ENCODE measurements at regions not wholly inside any gene's neighbourhood (a gene's known extent, or its start where the extent isn't known, plus 50 kb on each side); places are given as distances from the start of the nearest gene placed in this dataset.

DNA sequence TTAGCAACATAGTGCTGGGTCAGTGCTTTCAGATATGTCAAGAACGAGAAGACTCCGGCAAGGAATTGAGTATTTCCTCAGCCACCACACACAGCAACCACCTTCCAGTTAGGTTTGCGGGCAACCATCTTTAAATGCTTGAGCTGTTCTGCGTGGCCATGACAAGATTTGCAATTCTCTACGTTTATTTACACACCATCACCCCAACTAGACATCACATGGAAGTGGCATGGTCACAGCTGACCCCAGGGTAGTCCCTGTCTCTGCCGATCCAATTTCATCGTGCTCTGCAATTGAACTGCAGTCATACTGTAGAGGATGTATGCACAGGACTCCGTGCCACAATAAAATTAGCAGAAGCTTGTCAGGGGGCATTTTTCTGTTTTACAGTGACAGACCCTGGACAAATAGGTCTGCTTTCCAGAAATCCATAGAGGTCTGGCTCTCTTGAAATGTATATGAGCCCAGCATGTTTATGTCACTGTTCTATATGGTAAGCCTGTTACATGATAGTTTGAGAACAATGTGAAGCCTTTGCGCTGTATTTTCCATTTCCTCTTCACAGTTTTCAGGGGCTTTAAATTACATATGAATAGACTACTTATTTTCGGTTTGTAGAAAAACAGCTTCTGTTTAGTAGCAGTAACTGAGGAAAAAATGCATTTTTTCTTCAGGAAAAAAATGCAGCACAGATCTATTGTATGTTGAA is 605.2 kb downstream of the NR4A2 start:
- TF ChIP-seq, protein P1, sequence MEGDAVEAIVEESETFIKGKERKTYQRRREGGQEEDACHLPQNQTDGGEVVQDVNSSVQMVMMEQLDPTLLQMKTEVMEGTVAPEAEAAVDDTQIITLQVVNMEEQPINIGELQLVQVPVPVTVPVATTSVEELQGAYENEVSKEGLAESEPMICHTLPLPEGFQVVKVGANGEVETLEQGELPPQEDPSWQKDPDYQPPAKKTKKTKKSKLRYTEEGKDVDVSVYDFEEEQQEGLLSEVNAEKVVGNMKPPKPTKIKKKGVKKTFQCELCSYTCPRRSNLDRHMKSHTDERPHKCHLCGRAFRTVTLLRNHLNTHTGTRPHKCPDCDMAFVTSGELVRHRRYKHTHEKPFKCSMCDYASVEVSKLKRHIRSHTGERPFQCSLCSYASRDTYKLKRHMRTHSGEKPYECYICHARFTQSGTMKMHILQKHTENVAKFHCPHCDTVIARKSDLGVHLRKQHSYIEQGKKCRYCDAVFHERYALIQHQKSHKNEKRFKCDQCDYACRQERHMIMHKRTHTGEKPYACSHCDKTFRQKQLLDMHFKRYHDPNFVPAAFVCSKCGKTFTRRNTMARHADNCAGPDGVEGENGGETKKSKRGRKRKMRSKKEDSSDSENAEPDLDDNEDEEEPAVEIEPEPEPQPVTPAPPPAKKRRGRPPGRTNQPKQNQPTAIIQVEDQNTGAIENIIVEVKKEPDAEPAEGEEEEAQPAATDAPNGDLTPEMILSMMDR (IDR thresholded peaks at IDR 0.05; ENCODE audit: extremely low read depth in 1 of 2, insufficient read depth in 1 of 2, low read depth in 1 of 2, low read length in 2 of 2), result no peak
- TF ChIP-seq POLR2A (IDR thresholded peaks at IDR 0.05; ENCODE audit: low read depth, low read length), result no peak
- TF ChIP-seq POLR2AphosphoS5 (IDR thresholded peaks at IDR 0.05; ENCODE audit: insufficient read depth, low read depth, low read length), result no peak
- TF ChIP-seq EZH2 (IDR thresholded peaks at IDR 0.05; ENCODE audit: borderline replicate concordance, low read depth, low read length, severe bottlenecking), result no peak
- TF ChIP-seq JUN (IDR thresholded peaks at IDR 0.05; ENCODE audit: borderline replicate concordance, insufficient read depth, insufficient read length, low read depth), result no peak
- TF ChIP-seq, protein P2, sequence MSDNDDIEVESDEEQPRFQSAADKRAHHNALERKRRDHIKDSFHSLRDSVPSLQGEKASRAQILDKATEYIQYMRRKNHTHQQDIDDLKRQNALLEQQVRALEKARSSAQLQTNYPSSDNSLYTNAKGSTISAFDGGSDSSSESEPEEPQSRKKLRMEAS (IDR thresholded peaks at IDR 0.05; ENCODE audit: insufficient read depth, insufficient read length), result no peak
- TF ChIP-seq GATA2 (IDR thresholded peaks at IDR 0.05; ENCODE audit: insufficient read depth, insufficient read length, low read depth, low read length), result no peak
- no peak for TF ChIP-seq FOS (IDR thresholded peaks at IDR 0.05; ENCODE audit: borderline replicate concordance, insufficient read depth, low read length)
